H1 (cell line): ENCODE measurements at regions not wholly inside any gene's neighbourhood (a gene's known extent, or its start where the extent isn't known, plus 50 kb on each side); places are given as distances from the start of the nearest gene placed in this dataset.

Experiments
- CTCF ChIA-PET: fragments of 300-600 bp; sonication (Branson Sonifier 250); formaldehyde crosslinking; loops from one replicate; lab custom pipeline; 2021; ENCODE audit not compliant: partially characterized antibody; lab: Charles Lee
- POLR2A ChIA-PET: fragments of 300-600 bp; sonication (Branson Sonifier 250); formaldehyde crosslinking; loops from one replicate; lab custom pipeline; 2021; ENCODE audit warnings: inconsistent platforms; ENCODE audit not compliant: partially characterized antibody; lab: Charles Lee
- DNase-seq, 2 experiments: peaks; one replicate each; pipeline versions ENCODE4 v3.0.0 to v3.0.0-alpha.2; 2010 to 2022; ENCODE audit warnings: low spot score in 2 of 2, low read depth in 1 of 2, mixed read lengths in 1 of 2
- FAIRE-seq: peaks from 2 replicates; lab custom pipeline; 2011; peaks lifted over from hg19 to GRCh38; lab: Jason Lieb, UNC
- H2AFZ ChIP-seq: 2 replicates; pipeline ENCODE4 v1.8.1; 2012; ENCODE audit warnings: low read length, inconsistent platforms
- H2AK5ac ChIP-seq: 2 replicates; pipeline ENCODE4 v1.6.1; 2013; ENCODE audit warnings: low read depth, low read length
- H2BK120ac ChIP-seq: replicated peaks from 2 replicates; pipeline ENCODE3; 2013; ENCODE audit warnings: low read depth, low read length, inconsistent platforms
- H2BK12ac ChIP-seq: 2 replicates; pipeline ENCODE4 v1.6.1; 2013; ENCODE audit warnings: low read depth, low read length
- H2BK15ac ChIP-seq: 2 replicates; pipeline ENCODE4 v1.6.1; 2013; ENCODE audit warnings: low read length
- H2BK20ac ChIP-seq: 2 replicates; pipeline ENCODE4 v1.6.1; 2013; ENCODE audit warnings: low read length
- H2BK5ac ChIP-seq: 2 replicates; pipeline ENCODE4 v1.6.1; 2013; ENCODE audit warnings: low read depth, low read length
- H3K14ac ChIP-seq: 2 replicates; pipeline ENCODE4 v1.6.1; 2013; ENCODE audit warnings: inconsistent platforms; ENCODE audit not compliant: insufficient read length
- H3K18ac ChIP-seq: 2 replicates; pipeline ENCODE4 v1.6.1; 2013; ENCODE audit warnings: low read length; ENCODE audit errors: extremely low read depth
- H3K23ac ChIP-seq: 2 replicates; pipeline ENCODE4 v1.6.1; 2013; ENCODE audit warnings: inconsistent platforms; ENCODE audit not compliant: insufficient read length
- H3K23me2 ChIP-seq: 2 replicates; pipeline ENCODE4 v1.6.1; 2013; ENCODE audit warnings: low read depth, low read length
- H3K27ac ChIP-seq: 2 replicates; pipeline ENCODE4 v1.6.1; 2011; ENCODE audit warnings: low read depth, low read length, inconsistent platforms
- H3K27me3 ChIP-seq, 4 experiments: replicated peaks in 1 of 4; 1 replicate in 1 of 4; 2 replicates in 3 of 4; pipeline versions ENCODE4 v1.6.1 to v1.8.1; 2011 to 2013; ENCODE audit warnings: low read length in 3 of 4, mild to moderate bottlenecking in 3 of 4, inconsistent platforms in 2 of 4, mixed read lengths in 2 of 4, moderate library complexity in 1 of 4; ENCODE audit not compliant: control insufficient read depth in 3 of 4, insufficient read depth in 3 of 4; ENCODE audit errors: extremely low read depth in 1 of 4
- H3K36me3 ChIP-seq, 4 experiments: 2 replicates each; pipeline versions ENCODE4 v1.6.1 to v1.8.1; 2011 to 2013; ENCODE audit warnings: mild to moderate bottlenecking in 4 of 4, low read length in 3 of 4, moderate library complexity in 2 of 4, control low read depth in 1 of 4, inconsistent platforms in 1 of 4; ENCODE audit not compliant: insufficient read depth in 4 of 4, control insufficient read depth in 2 of 4
- H3K4ac ChIP-seq: replicated peaks from 2 replicates; pipeline ENCODE3; 2013; ENCODE audit warnings: low read length, low read depth, mixed read lengths, inconsistent platforms; ENCODE audit not compliant: insufficient read length
- H3K4me1 ChIP-seq, 4 experiments: replicated peaks in 1 of 4; 1 replicate in 1 of 4; 2 replicates in 3 of 4; pipeline versions ENCODE4 v1.6.1 to v1.8.1; 2011 to 2013; ENCODE audit warnings: low read length in 3 of 4, inconsistent platforms in 2 of 4, mixed read lengths in 1 of 4; ENCODE audit not compliant: insufficient read depth in 4 of 4, control insufficient read depth in 3 of 4
- H3K4me2 ChIP-seq, 2 experiments: 2 replicates each; pipeline versions ENCODE4 v1.6.1 to v1.8.1; 2011 to 2013; ENCODE audit warnings: low read depth in 2 of 2, low read length in 2 of 2, control low read depth in 1 of 2, inconsistent platforms in 1 of 2, mild to moderate bottlenecking in 1 of 2; ENCODE audit not compliant: insufficient read depth in 1 of 2
- H3K4me3 ChIP-seq, 4 experiments: fragments of 200-600, 300-600 bp in 1 of 4; sonication (generic), shearing (Covaris generic), sonication (Bioruptor Twin) in 1 of 4; 2 replicates each; pipeline versions ENCODE4 v1.5.1 to v1.8.1; 2011 to 2016; ENCODE audit warnings: low read length in 4 of 4, low read depth in 3 of 4, control low read depth in 2 of 4, inconsistent platforms in 2 of 4, mild to moderate bottlenecking in 2 of 4, mixed read lengths in 1 of 4, moderate library complexity in 1 of 4; ENCODE audit not compliant: insufficient read depth in 2 of 4; ENCODE audit errors: extremely low read depth in 1 of 4
- H3K56ac ChIP-seq: replicated peaks from 2 replicates; pipeline ENCODE3; 2013; ENCODE audit warnings: low read depth, mild to moderate bottlenecking, mixed read lengths, low read length, inconsistent platforms; ENCODE audit not compliant: insufficient read length
- H3K79me1 ChIP-seq: 2 replicates; pipeline ENCODE4 v1.6.1; 2013; ENCODE audit warnings: low read depth, low read length, control low read depth
- H3K79me2 ChIP-seq, 2 experiments: 2 replicates each; pipeline versions ENCODE4 v1.6.1 to v1.8.1; 2012 to 2013; ENCODE audit warnings: low read length in 2 of 2, mild to moderate bottlenecking in 2 of 2, inconsistent platforms in 1 of 2; ENCODE audit not compliant: insufficient read depth in 2 of 2, control insufficient read depth in 1 of 2
- H3K9ac ChIP-seq, 4 experiments: replicated peaks in 1 of 4; 1 replicate in 1 of 4; 2 replicates in 3 of 4; pipeline versions ENCODE4 v1.6.1 to v1.8.1; 2011 to 2013; ENCODE audit warnings: low read depth in 3 of 4, low read length in 3 of 4, control low read depth in 2 of 4, mild to moderate bottlenecking in 2 of 4, moderate library complexity in 2 of 4, inconsistent platforms in 1 of 4; ENCODE audit errors: extremely low read depth in 1 of 4
- H3K9me3 ChIP-seq, 2 experiments: 2 replicates each; pipeline versions ENCODE4 v1.6.1 to v1.8.1; 2012 to 2013; ENCODE audit warnings: mild to moderate bottlenecking in 2 of 2, moderate library complexity in 2 of 2, control low read depth in 1 of 2, inconsistent platforms in 1 of 2, low read depth in 1 of 2, low read length in 1 of 2, mixed read lengths in 1 of 2; ENCODE audit not compliant: insufficient read depth in 2 of 2
- H4K20me1 ChIP-seq, 2 experiments: replicated peaks in 1 of 2; 2 replicates each; pipeline versions ENCODE3 to v1.8.1; 2011 to 2013; ENCODE audit warnings: inconsistent platforms in 2 of 2, low read length in 2 of 2, mild to moderate bottlenecking in 1 of 2; ENCODE audit not compliant: insufficient read depth in 2 of 2, control insufficient read depth in 1 of 2
- H4K5ac ChIP-seq: 2 replicates; pipeline ENCODE4 v1.6.1; 2013; ENCODE audit warnings: low read length, low read depth, mixed read lengths, inconsistent platforms; ENCODE audit not compliant: insufficient read length
- H4K8ac ChIP-seq: 2 replicates; pipeline ENCODE4 v1.8.0; 2013; ENCODE audit warnings: mild to moderate bottlenecking, moderate library complexity, low read length, inconsistent platforms; ENCODE audit not compliant: insufficient read depth; ENCODE audit errors: extremely low read depth
- H4K91ac ChIP-seq: replicated peaks from 2 replicates; pipeline ENCODE3; 2013; ENCODE audit warnings: low read length, mixed read lengths, inconsistent platforms; ENCODE audit not compliant: insufficient read length
- ATF3 ChIP-seq: IDR thresholded peaks from 2 replicates; pipeline ENCODE4 v1.6.1; 2011; ENCODE audit warnings: low read depth, mild to moderate bottlenecking, low read length; ENCODE audit not compliant: insufficient read depth
- BCL11A ChIP-seq, 2 experiments: IDR thresholded peaks; one replicate each; pipeline ENCODE4 v1.6.1; 2011; ENCODE audit warnings: low read depth in 2 of 2, low read length in 2 of 2, mild to moderate bottlenecking in 2 of 2
- BRCA1 ChIP-seq: IDR thresholded peaks from 2 replicates; pipeline ENCODE4 v1.6.1; 2012; ENCODE audit warnings: low read depth, low read length, improper control_type of control experiment
- CBX8 ChIP-seq: fragments of 300-800, 300-1000 bp; sonication (generic); IDR thresholded peaks from 2 replicates; pipeline ENCODE4 v1.7.1; 2016; ENCODE audit warnings: low read depth, low read length, borderline replicate concordance
- CTBP2 ChIP-seq: IDR thresholded peaks from 2 replicates; pipeline ENCODE4 v1.7.0; 2011; ENCODE audit warnings: borderline replicate concordance, mild to moderate bottlenecking, moderate library complexity, mixed read lengths, low read length; ENCODE audit not compliant: insufficient read depth, insufficient read length
- EGR1 ChIP-seq: IDR thresholded peaks from 2 replicates; pipeline ENCODE4 v1.6.1; 2011; ENCODE audit warnings: low read depth, low read length, borderline replicate concordance
- EZH2 ChIP-seq: fragments of 200-600 bp; sonication (generic); IDR thresholded peaks from 2 replicates; pipeline ENCODE4 v1.7.1; 2012; ENCODE audit warnings: low read depth, mild to moderate bottlenecking, moderate library complexity, low read length, inconsistent platforms; ENCODE audit not compliant: severe bottlenecking
- FOSL1 ChIP-seq: IDR thresholded peaks from 2 replicates; pipeline ENCODE4 v1.6.1; 2011; ENCODE audit warnings: mild to moderate bottlenecking, low read depth, low read length, moderate library complexity; ENCODE audit not compliant: insufficient read depth
- HDAC6 ChIP-seq: IDR thresholded peaks from one replicate; pipeline ENCODE4 v1.7.1; 2012; ENCODE audit warnings: low read depth, mild to moderate bottlenecking, inconsistent platforms, low read length, moderate library complexity
- POU5F1 ChIP-seq: IDR thresholded peaks from 2 replicates; pipeline ENCODE4 v1.6.1; 2011; ENCODE audit warnings: low read depth, mild to moderate bottlenecking, low read length, moderate library complexity
- RFX5 ChIP-seq: IDR thresholded peaks from 2 replicates; pipeline ENCODE4 v1.6.1; 2011; ENCODE audit warnings: low read depth, low read length, improper control_type of control experiment, borderline replicate concordance
- RNF2 ChIP-seq: fragments of 200-900, 300-1000 bp; sonication (generic); IDR thresholded peaks from 2 replicates; pipeline ENCODE4 v1.7.1; 2016; ENCODE audit warnings: borderline replicate concordance, low read depth, mild to moderate bottlenecking, antibody characterized with exemption, low read length; ENCODE audit not compliant: poor library complexity, severe bottlenecking; ENCODE audit errors: missing control alignments
- RXRA ChIP-seq: IDR thresholded peaks from 2 replicates; pipeline ENCODE4 v1.6.1; 2011; ENCODE audit warnings: low read depth, mild to moderate bottlenecking, low read length, moderate library complexity; ENCODE audit not compliant: insufficient read depth
- WGBS, 2 experiments: shearing (Covaris generic) in 1 of 2; methylation state at CpG; one replicate each; pipeline versions ENCODE4 v1.1.6 to v1.1.7; 2013 to 2015; ENCODE audit warnings: low lambda C conversion rate in 2 of 2, mixed read lengths in 2 of 2, inconsistent platforms in 1 of 2, low coverage in 1 of 2, missing lambda C conversion rate in 1 of 2; ENCODE audit not compliant: insufficient replicate concordance in 2 of 2, insufficient coverage in 1 of 2, insufficient read length in 1 of 2; ENCODE audit errors: extremely low coverage in 1 of 2, missing lambda C conversion rate in 1 of 2; 5-methylcytosine and 5-hydroxymethylcytosine counted together

DNA sequence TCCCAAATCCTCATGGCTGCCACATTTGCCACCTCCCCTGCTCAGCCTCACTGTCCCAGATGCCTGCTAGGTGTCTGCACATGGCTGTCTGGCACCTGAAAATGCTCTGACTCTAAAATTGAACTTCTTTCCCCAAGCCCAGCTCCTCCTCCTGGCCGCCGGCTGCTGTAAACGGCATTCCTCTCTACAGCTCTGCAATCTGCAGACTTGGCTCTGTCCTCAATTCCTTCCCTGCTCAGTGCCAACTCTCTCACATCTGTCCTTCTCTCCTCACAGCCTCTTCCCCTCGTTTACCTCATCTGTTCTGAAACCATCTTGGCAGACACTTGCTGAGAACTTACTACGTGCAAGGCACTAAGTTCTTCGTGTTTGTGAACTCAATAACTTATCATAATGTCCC lies 169.4 kb upstream of the SYT13 start:
- DNase-seq (no peak), FAIRE-seq (no peak)
- no peak overlapping the region for H4K91ac ChIP-seq
- CTCF ChIA-PET: interaction anchor here (0.6 to 2.4 kb wide), 5 partner anchors 11 to 541 kb away, joined by 3 to 4 read pairs (median 3); no protein-coding TSS in a partner anchor
- no peak overlapping the region for H2BK15ac ChIP-seq
- no peak overlapping the region for H2BK12ac ChIP-seq
- H3K4me2 ChIP-seq: no peak overlapping the region
- H4K8ac ChIP-seq: no peak overlapping the region
- no peaks in the 10 kb centered on the region for H3K79me1 ChIP-seq
- no peaks in the 10 kb centered on the region for H3K79me2 ChIP-seq
- no peak overlapping the region for H2BK20ac ChIP-seq
- H2BK120ac ChIP-seq: no peak overlapping the region
- no peaks in the 10 kb centered on the region for H3K9me3 ChIP-seq
- no peak overlapping the region for H3K9ac ChIP-seq
- no peak overlapping the region for H3K27ac ChIP-seq
- POLR2A ChIA-PET: no interaction called here
- no peaks in the 10 kb centered on the region for H3K4me1 ChIP-seq
- no peaks in the 10 kb centered on the region for H3K23me2 ChIP-seq
- H3K4ac ChIP-seq: no peak overlapping the region
- H4K20me1 ChIP-seq: no peaks in the 10 kb centered on the region
- H2AK5ac ChIP-seq: no peak overlapping the region
- H3K4me3 ChIP-seq: no peak overlapping the region
- no peak overlapping the region for H2AFZ ChIP-seq
- no peak overlapping the region for H3K18ac ChIP-seq
- H3K36me3 ChIP-seq: no peaks in the 10 kb centered on the region
- no peak overlapping the region for H4K5ac ChIP-seq
- H3K23ac ChIP-seq: no peak overlapping the region
- 83% methylated on average over 6 of the region's 6 CpGs; no CpG with 5 or more reads in 1 of the 2 experiments for WGBS, 2 experiments
- no peak overlapping the region for H3K56ac ChIP-seq
- no peak overlapping the region for H3K14ac ChIP-seq
- no peak overlapping the region for H2BK5ac ChIP-seq
- 0 out of 7 replicates have a peak, but pooled peaks cover 0 to 1% (median 0%) of the 10 kb centered on the region in 4 experiments for H3K27me3 ChIP-seq
- TF ChIP-seq POU5F1 (no peak), ATF3 (no peak), HDAC6 (no peak), CTBP2 (no peak), BCL11A (IDR thresholded peaks at IDR 0.05; ENCODE audit: low read depth in 2 of 2, low read length in 2 of 2) (no peak), RXRA (no peak), BRCA1 (no peak), RFX5 (no peak), RNF2 (no peak), FOSL1 (no peak), CBX8 (no peak), EZH2 (no peak), EGR1 (no peak)
